Muscle of back (tissue), 3 donors: ENCODE measurements at regions not wholly inside any gene's neighbourhood (a gene's known extent, or its start where the extent isn't known, plus 50 kb on each side); places are given as distances from the start of the nearest gene placed in this dataset.
A peak's percentile ranks its signal among the peaks of the same experiment; 100 is the strongest.
"Not testable (repeated sequence)": the region's sequence is repeated elsewhere in the genome, so short reads cannot be mapped to it uniquely, and the experiment has no call there.

ENCODE experiments used
- DNase-seq, 3 donors: peaks; one replicate each; pipeline versions ENCODE4 v3.0.0 to v3.0.0-alpha.2; 2013

- no peak for DNase-seq
Observed at GRCh38 chr2:163187995-163188655, 349.6 kb upstream of the KCNH7 start.

- DNase-seq = no peak
Observed at GRCh38 chr2:163187119-163187518, 348.6 kb upstream of the KCNH7 start.

- DNase-seq = no peak
Observed at GRCh38 chr2:163185160-163185559, 346.6 kb upstream of the KCNH7 start.

GRCh38 chr2:163182764-163183354, 344.3 kb upstream of the KCNH7 start:
- peak in 1 of 3 donors; percentile 17 for DNase-seq

GRCh38 chr2:163177592-163177991, 339.0 kb upstream of the KCNH7 start:
- DNase-seq = no peak

GRCh38 chr2:163175294-163175693, 336.7 kb upstream of the KCNH7 start:
- peak in 1 of 3 donors; percentile 8 for DNase-seq

GRCh38 chr2:163173591-163173990, 335.0 kb upstream of the KCNH7 start:
- DNase-seq = no peak

GRCh38 chr2:163171786-163172530, 333.4 kb upstream of the KCNH7 start:
- no peak for DNase-seq

- DNase-seq = peak in 1 of 3 donors; percentile 38
Observed at GRCh38 chr2:163157891-163158496, 319.4 kb upstream of the KCNH7 start.

- no peak for DNase-seq
Observed at GRCh38 chr2:163157411-163157810, 318.8 kb upstream of the KCNH7 start.

- no peak for DNase-seq
Observed at GRCh38 chr2:163155925-163156324, 317.4 kb upstream of the KCNH7 start.

- DNase-seq = peak in 2 of 3 donors; percentile 5 to 22
Observed at GRCh38 chr2:163155279-163155883, 316.8 kb upstream of the KCNH7 start.

GRCh38 chr2:163142618-163143017, 304.1 kb upstream of the KCNH7 start:
- DNase-seq = no peak

GRCh38 chr2:163138947-163139346, 300.4 kb upstream of the KCNH7 start:
- no peak for DNase-seq

GRCh38 chr2:163135256-163135655, 296.7 kb upstream of the KCNH7 start:
- DNase-seq = no peak

GRCh38 chr2:163133602-163134001, 295.0 kb upstream of the KCNH7 start:
- DNase-seq = no peak

GRCh38 chr2:163132850-163133249, 294.3 kb upstream of the KCNH7 start:
- peak in 1 of 3 donors; percentile 3 for DNase-seq

- not testable (repeated sequence) for DNase-seq
Observed at GRCh38 chr2:163132207-163132606, 293.6 kb upstream of the KCNH7 start.

- no peak for DNase-seq
Observed at GRCh38 chr2:163123526-163123925, 285.0 kb upstream of the KCNH7 start.

GRCh38 chr2:163122257-163122656, 283.7 kb upstream of the KCNH7 start:
- DNase-seq = no peak

- no peak for DNase-seq
Observed at GRCh38 chr2:163121483-163121882, 282.9 kb upstream of the KCNH7 start.

GRCh38 chr2:163119966-163120365, 281.4 kb upstream of the KCNH7 start:
- no peak for DNase-seq
